ENCODE measurements at regions not wholly inside any gene's neighbourhood (a gene's known extent, or its start where the extent isn't known, plus 50 kb on each side); places are given as distances from the start of the nearest gene placed in this dataset.

DNA sequence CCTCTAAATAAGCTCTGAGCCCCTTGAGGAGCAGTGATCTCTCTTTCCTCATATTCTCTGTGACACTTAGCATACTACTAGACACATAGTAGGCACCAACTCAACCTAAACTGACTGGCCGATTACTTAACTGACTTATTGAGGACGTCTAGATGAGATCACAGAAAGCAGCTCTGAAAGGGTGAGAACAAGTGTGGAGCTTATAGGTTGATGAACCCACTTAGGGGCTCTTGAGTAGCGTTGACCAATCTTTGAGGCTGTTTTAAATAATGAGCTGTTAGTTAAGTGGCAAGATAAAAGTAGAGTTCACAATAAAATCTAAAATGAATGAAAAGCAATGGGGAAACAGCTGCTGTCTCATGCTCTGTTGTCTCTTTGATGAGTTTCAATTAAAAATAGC, 124.7 kb upstream of the TNPO1 start:
- TF ChIP-seq, protein P1, sequence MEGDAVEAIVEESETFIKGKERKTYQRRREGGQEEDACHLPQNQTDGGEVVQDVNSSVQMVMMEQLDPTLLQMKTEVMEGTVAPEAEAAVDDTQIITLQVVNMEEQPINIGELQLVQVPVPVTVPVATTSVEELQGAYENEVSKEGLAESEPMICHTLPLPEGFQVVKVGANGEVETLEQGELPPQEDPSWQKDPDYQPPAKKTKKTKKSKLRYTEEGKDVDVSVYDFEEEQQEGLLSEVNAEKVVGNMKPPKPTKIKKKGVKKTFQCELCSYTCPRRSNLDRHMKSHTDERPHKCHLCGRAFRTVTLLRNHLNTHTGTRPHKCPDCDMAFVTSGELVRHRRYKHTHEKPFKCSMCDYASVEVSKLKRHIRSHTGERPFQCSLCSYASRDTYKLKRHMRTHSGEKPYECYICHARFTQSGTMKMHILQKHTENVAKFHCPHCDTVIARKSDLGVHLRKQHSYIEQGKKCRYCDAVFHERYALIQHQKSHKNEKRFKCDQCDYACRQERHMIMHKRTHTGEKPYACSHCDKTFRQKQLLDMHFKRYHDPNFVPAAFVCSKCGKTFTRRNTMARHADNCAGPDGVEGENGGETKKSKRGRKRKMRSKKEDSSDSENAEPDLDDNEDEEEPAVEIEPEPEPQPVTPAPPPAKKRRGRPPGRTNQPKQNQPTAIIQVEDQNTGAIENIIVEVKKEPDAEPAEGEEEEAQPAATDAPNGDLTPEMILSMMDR (IDR thresholded peaks at IDR 0.05) = no peak
- TF ChIP-seq POLR2A (IDR thresholded peaks at IDR 0.05; ENCODE audit: low read depth) (no peak), POLR2AphosphoS5 (IDR thresholded peaks at IDR 0.05) (no peak), EP300 (IDR thresholded peaks at IDR 0.05) (no peak)

Data from esophagus muscularis mucosa (tissue), 4 donors.